ENCODE measurements at regions not wholly inside any gene's neighbourhood (a gene's known extent, or its start where the extent isn't known, plus 50 kb on each side); places are given as distances from the start of the nearest gene placed in this dataset.

DNA sequence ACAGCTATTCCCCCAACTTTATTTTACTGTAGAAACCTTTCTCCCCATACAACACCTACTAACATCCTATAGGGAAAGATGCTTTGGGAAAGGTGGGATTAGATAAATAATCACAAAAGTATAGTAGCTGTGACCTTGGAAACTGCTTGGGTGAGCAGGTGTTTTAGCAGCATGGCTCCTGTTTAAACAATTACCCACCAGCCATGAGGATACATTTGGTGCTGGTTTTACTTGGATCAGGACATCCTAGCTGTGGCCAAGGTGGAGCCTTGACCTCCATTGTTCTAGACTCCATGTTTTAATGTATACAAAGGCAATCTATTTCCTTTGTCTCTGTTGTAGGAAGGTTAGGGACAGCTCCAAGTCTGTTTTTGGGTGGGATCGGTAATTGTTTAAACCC lies 56.8 kb upstream of the ALDH1B1 start:
- Histone ChIP-seq H3K36me3 (ENCODE audit: control insufficient read depth, insufficient read depth, low read length) (no peaks in the 10 kb centered on the region), H3K9me3 (ENCODE audit: control insufficient read depth, insufficient read depth, low read length) (no peaks in the 10 kb centered on the region), H3K4me3 (ENCODE audit: low read length) (no peak overlapping the region), H3K27ac (ENCODE audit: low read length) (no peak overlapping the region), H3K27me3 (ENCODE audit: control insufficient read depth, insufficient read depth, low read length) (peaks cover 4% of the 10 kb centered on the region), H3K4me1 (ENCODE audit: control insufficient read depth, insufficient read depth, low read length) (no peaks in the 10 kb centered on the region)
- TF ChIP-seq, protein P1, sequence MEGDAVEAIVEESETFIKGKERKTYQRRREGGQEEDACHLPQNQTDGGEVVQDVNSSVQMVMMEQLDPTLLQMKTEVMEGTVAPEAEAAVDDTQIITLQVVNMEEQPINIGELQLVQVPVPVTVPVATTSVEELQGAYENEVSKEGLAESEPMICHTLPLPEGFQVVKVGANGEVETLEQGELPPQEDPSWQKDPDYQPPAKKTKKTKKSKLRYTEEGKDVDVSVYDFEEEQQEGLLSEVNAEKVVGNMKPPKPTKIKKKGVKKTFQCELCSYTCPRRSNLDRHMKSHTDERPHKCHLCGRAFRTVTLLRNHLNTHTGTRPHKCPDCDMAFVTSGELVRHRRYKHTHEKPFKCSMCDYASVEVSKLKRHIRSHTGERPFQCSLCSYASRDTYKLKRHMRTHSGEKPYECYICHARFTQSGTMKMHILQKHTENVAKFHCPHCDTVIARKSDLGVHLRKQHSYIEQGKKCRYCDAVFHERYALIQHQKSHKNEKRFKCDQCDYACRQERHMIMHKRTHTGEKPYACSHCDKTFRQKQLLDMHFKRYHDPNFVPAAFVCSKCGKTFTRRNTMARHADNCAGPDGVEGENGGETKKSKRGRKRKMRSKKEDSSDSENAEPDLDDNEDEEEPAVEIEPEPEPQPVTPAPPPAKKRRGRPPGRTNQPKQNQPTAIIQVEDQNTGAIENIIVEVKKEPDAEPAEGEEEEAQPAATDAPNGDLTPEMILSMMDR (IDR thresholded peaks at IDR 0.05), result no peak
- 94% methylated on average over 1 of the region's 1 CpG for WGBS (ENCODE audit: insufficient coverage)
- Mint-ChIP-seq H3K36me3 (no peaks in the 10 kb centered on the region), H3K9me3 (no peaks in the 10 kb centered on the region), H3K4me3 (no peak overlapping the region), H3K4me1 (peaks cover 17 to 24% of the 10 kb centered on the region in 2 donors), H3K27ac (no peak overlapping the region), H3K27me3 (ENCODE audit: low read depth in 2 of 2) (peaks cover 20 to 28% of the 10 kb centered on the region in 2 donors)
- DNase-seq (no peak), ATAC-seq (no peak)
- intact Hi-C loops (cut with micrococcal nuclease), result no loop called here

DNA sequence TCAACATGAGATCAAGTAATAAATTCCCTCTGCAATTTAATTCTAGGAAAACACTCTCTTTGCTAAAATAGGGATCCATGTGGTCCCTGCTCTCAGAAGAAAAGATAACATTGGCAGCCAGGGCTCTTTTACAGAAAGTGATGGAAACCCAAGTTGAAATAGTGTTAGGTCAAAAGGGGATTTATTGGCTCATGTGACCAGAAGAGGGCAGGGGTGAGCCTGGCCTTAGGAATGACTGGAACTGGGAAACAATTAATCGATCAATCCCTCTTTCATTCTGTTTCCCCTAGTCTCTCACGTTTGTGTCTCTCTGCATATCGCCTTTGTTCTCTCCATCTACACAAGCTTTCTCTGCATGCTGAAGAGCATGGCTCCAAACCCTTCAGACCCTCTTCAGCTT lies 58.3 kb upstream of the ALDH1B1 start:
- Mint-ChIP-seq H3K4me3 (no peak overlapping the region), H3K36me3 (no peaks in the 10 kb centered on the region), H3K4me1 (peaks cover 11 to 16% of the 10 kb centered on the region in 2 donors), H3K9me3 (no peaks in the 10 kb centered on the region), H3K27me3 (ENCODE audit: low read depth in 2 of 2) (peaks cover 14 to 32% of the 10 kb centered on the region in 2 donors), H3K27ac (no peak overlapping the region)
- Histone ChIP-seq H3K27ac (ENCODE audit: low read length) (no peak overlapping the region), H3K4me3 (ENCODE audit: low read length) (no peak overlapping the region), H3K4me1 (ENCODE audit: control insufficient read depth, insufficient read depth, low read length) (no peaks in the 10 kb centered on the region), H3K36me3 (ENCODE audit: control insufficient read depth, insufficient read depth, low read length) (no peaks in the 10 kb centered on the region), H3K27me3 (ENCODE audit: control insufficient read depth, insufficient read depth, low read length) (peaks cover 4% of the 10 kb centered on the region), H3K9me3 (ENCODE audit: control insufficient read depth, insufficient read depth, low read length) (no peaks in the 10 kb centered on the region)
- WGBS (ENCODE audit: insufficient coverage), result 58% methylated on average over 3 of the region's 3 CpGs
- intact Hi-C loops (cut with micrococcal nuclease), result no loop called here
- DNase-seq (no peak), ATAC-seq (no peak)
- TF ChIP-seq, protein P1 (IDR thresholded peaks at IDR 0.05), result no peak

DNA sequence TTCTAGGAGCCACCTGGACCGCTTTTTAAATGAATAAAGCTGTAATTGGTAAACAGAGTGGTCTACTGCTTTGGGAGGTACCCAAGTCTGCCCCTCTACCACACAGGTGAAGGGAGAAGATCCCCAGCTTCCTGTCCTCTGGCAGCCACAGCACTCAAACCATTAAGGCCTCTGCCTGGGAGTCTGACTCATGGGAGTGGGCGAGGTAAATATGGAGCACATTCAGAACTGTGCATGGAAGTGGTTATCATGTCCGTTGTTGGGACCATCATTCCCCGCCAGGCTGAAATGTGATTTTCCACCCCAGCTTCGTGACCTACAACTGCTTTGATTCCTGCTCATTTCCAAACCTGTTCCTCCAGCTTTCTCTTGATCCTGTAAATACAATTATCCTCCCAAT lies 59.5 kb upstream of the ALDH1B1 start:
- intact Hi-C loops (cut with micrococcal nuclease), result no loop called here
- Mint-ChIP-seq H3K27me3 (ENCODE audit: low read depth in 2 of 2) (peaks cover 14 to 40% of the 10 kb centered on the region in 2 donors), H3K4me1 (peaks cover 0 to 6% of the 10 kb centered on the region in 2 donors), H3K9me3 (no peaks in the 10 kb centered on the region), H3K27ac (no peak overlapping the region), H3K36me3 (no peaks in the 10 kb centered on the region), H3K4me3 (no peak overlapping the region)
- Histone ChIP-seq H3K27me3 (ENCODE audit: control insufficient read depth, insufficient read depth, low read length) (peaks cover 4% of the 10 kb centered on the region), H3K36me3 (ENCODE audit: control insufficient read depth, insufficient read depth, low read length) (no peaks in the 10 kb centered on the region), H3K27ac (ENCODE audit: low read length) (no peak overlapping the region), H3K9me3 (ENCODE audit: control insufficient read depth, insufficient read depth, low read length) (no peaks in the 10 kb centered on the region), H3K4me1 (ENCODE audit: control insufficient read depth, insufficient read depth, low read length) (no peaks in the 10 kb centered on the region), H3K4me3 (ENCODE audit: low read length) (no peak overlapping the region)
- no peak for DNase-seq
- ATAC-seq, result no peak
- WGBS (ENCODE audit: insufficient coverage), result 90% methylated on average over 4 of the region's 5 CpGs
- TF ChIP-seq, protein P1 (IDR thresholded peaks at IDR 0.05), result no peak

DNA sequence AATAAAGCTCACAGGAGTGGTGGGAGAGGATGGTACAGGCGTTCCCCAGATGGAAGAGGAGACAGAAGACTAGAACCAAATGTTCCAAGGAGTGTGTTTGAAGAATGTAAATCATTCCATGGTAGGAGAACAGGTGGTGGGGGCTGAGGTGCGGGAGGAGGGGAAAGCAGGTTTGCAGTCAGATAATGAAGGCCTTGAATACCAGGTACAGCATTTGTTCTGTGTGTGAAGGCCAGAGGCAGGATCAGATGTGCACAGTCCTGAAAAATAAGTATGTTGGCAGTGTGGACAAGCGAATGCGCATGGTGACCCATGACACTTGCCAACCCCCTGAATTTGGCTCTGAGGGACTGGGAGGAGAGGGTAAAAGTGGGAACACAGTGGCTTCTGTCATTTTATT lies 59.9 kb upstream of the ALDH1B1 start:
- TF ChIP-seq, protein P1 (IDR thresholded peaks at IDR 0.05), result no peak
- no peaks in the 10 kb centered on the region for H3K36me3 ChIP-seq (ENCODE audit: control insufficient read depth, insufficient read depth, low read length)
- Mint-ChIP-seq H3K36me3 (no peaks in the 10 kb centered on the region), H3K4me3 (no peak overlapping the region), H3K9me3 (no peaks in the 10 kb centered on the region), H3K4me1 (peaks cover 0 to 6% of the 10 kb centered on the region in 2 donors), H3K27me3 (ENCODE audit: low read depth in 2 of 2) (peaks cover 14 to 41% of the 10 kb centered on the region in 2 donors), H3K27ac (no peak overlapping the region)
- WGBS (ENCODE audit: insufficient coverage), result 90% methylated on average over 4 of the region's 4 CpGs
- DNase-seq (no peak), ATAC-seq (no peak)
- intact Hi-C loops (cut with micrococcal nuclease), result no loop called here
- no peak overlapping the region for H3K27ac ChIP-seq (ENCODE audit: low read length)
- H3K9me3 ChIP-seq (ENCODE audit: control insufficient read depth, insufficient read depth, low read length), result no peaks in the 10 kb centered on the region
- no peak overlapping the region for H3K4me3 ChIP-seq (ENCODE audit: low read length)
- peaks cover 4% of the 10 kb centered on the region for H3K27me3 ChIP-seq (ENCODE audit: control insufficient read depth, insufficient read depth, low read length)
- H3K4me1 ChIP-seq (ENCODE audit: control insufficient read depth, insufficient read depth, low read length), result no peaks in the 10 kb centered on the region
